ENCODE measurements at regions not wholly inside any gene's neighbourhood (a gene's known extent, or its start where the extent isn't known, plus 50 kb on each side); places are given as distances from the start of the nearest gene placed in this dataset.

DNA sequence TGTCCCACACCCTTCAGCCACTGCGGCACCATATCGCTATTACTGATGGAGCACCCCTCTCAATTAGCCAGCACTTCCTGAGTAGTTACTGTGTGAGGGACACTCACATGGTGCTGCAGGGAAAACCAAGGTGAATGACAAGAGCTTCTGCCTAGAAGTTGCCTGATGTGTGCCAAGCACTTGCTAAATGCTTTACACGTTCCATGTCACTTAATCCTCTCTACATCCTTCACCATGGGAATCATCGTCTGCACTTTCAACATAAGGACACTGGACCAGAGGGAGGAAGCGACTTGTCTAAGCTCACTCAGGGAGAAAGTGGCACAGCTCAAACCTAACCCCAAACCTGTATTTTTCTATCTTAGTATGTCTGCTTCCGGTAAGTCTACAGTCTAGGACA is 344.8 kb downstream of the SIPA1L2 start:
- Histone ChIP-seq H4K20me1 (replicated peaks; ENCODE audit: control insufficient read depth, extremely low read depth, insufficient read depth, low read length) (no peaks in the 10 kb centered on the region), H3K79me2 (ENCODE audit: control insufficient read depth, insufficient read depth, low read length) (no peaks in the 10 kb centered on the region), H3K36me3 (ENCODE audit: control insufficient read depth in 2 of 2, extremely low read depth in 1 of 2, insufficient read depth in 2 of 2, low read length in 2 of 2) (no peaks in the 10 kb centered on the region), H3K9me1 (replicated peaks; ENCODE audit: control insufficient read depth, extremely low read depth, insufficient read depth, low read length) (no peaks in the 10 kb centered on the region), H3K9ac (replicated peaks; ENCODE audit: extremely low read depth, insufficient read depth, low read length) (no peak overlapping the region), H3K4me2 (ENCODE audit: insufficient read depth, low read length) (no peak overlapping the region), H2AFZ (ENCODE audit: low read depth, low read length) (no peak overlapping the region), H3K27ac (ENCODE audit: insufficient read depth, low read depth, low read length) (no peak overlapping the region), H3K27me3 (ENCODE audit: control insufficient read depth in 2 of 2, insufficient read depth in 2 of 2, low read length in 2 of 2) (no peaks in the 10 kb centered on the region), H3K9me3 (replicated peaks; ENCODE audit: control insufficient read depth, insufficient read depth, low read length) (no peaks in the 10 kb centered on the region), H3K4me3 (replicated peaks in 1 of 3; ENCODE audit: insufficient read depth in 1 of 3, low read depth in 1 of 3, low read length in 3 of 3) (no peak overlapping the region), H3K4me1 (ENCODE audit: control insufficient read depth, extremely low read depth, insufficient read depth, low read length) (no peaks in the 10 kb centered on the region)
- dilution Hi-C loops (cut with MboI; ENCODE audit: extremely low pct_ligation_motif_present, low sequenced_read_pairs) (no loop called here), intact Hi-C loops (cut with micrococcal nuclease) (no loop called here)
- TF ChIP-seq FOS (IDR thresholded peaks at IDR 0.05; ENCODE audit: borderline replicate concordance, insufficient read depth, low read length) (no peak), POLR2AphosphoS5 (IDR thresholded peaks at IDR 0.05; ENCODE audit: insufficient read depth, low read depth, low read length) (no peak), POLR2A (IDR thresholded peaks at IDR 0.05; ENCODE audit: low read depth, low read length) (no peak), JUN (IDR thresholded peaks at IDR 0.05; ENCODE audit: borderline replicate concordance, insufficient read depth, insufficient read length, low read depth) (no peak), EZH2 (IDR thresholded peaks at IDR 0.05; ENCODE audit: borderline replicate concordance, low read depth, low read length, severe bottlenecking) (no peak), MYC (IDR thresholded peaks at IDR 0.05; ENCODE audit: low read depth, low read length) (no peak), GATA2 (IDR thresholded peaks at IDR 0.05; ENCODE audit: insufficient read depth, insufficient read length, low read depth, low read length) (no peak)
- TF ChIP-seq, protein P1, sequence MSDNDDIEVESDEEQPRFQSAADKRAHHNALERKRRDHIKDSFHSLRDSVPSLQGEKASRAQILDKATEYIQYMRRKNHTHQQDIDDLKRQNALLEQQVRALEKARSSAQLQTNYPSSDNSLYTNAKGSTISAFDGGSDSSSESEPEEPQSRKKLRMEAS (IDR thresholded peaks at IDR 0.05; ENCODE audit: insufficient read depth, insufficient read length), result no peak
- TF ChIP-seq, protein P2, sequence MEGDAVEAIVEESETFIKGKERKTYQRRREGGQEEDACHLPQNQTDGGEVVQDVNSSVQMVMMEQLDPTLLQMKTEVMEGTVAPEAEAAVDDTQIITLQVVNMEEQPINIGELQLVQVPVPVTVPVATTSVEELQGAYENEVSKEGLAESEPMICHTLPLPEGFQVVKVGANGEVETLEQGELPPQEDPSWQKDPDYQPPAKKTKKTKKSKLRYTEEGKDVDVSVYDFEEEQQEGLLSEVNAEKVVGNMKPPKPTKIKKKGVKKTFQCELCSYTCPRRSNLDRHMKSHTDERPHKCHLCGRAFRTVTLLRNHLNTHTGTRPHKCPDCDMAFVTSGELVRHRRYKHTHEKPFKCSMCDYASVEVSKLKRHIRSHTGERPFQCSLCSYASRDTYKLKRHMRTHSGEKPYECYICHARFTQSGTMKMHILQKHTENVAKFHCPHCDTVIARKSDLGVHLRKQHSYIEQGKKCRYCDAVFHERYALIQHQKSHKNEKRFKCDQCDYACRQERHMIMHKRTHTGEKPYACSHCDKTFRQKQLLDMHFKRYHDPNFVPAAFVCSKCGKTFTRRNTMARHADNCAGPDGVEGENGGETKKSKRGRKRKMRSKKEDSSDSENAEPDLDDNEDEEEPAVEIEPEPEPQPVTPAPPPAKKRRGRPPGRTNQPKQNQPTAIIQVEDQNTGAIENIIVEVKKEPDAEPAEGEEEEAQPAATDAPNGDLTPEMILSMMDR (IDR thresholded peaks at IDR 0.05; ENCODE audit: extremely low read depth in 1 of 2, insufficient read depth in 1 of 2, low read depth in 1 of 2, low read length in 2 of 2), result no peak
- POLR2A ChIA-PET, result no interaction called here
- CTCF ChIA-PET, result no interaction called here
- BruUV-seq (replicated peaks), result no TSS peak
- FAIRE-seq (no peak), DNase-seq (ENCODE audit: low read depth, low spot score) (no peak)

Data from endothelial cell of umbilical vein (primary cell).